Ovary (tissue), 7 donors: ENCODE measurements at regions not wholly inside any gene's neighbourhood (a gene's known extent, or its start where the extent isn't known, plus 50 kb on each side); places are given as distances from the start of the nearest gene placed in this dataset.

ENCODE experiments used
- DNase-seq, 5 donors: peaks; one replicate each; pipeline ENCODE4 v3.0.0-alpha.2; 2019 to 2020
- H3K27ac ChIP-seq, 2 donors: fragments of 200-600 bp; one replicate each; pipeline versions ENCODE4 v1.5.1 to v1.8.0; 2019 to 2022
- H3K27me3 ChIP-seq: fragments of 200-600 bp; one replicate; pipeline ENCODE4 v1.8.0; 2022
- H3K36me3 ChIP-seq: fragments of 200-600 bp; sonication (generic); one replicate; pipeline ENCODE4 v1.5.1; 2019
- H3K4me1 ChIP-seq: one replicate; pipeline ENCODE4 v1.8.1; 2013; ENCODE audit warnings: mild to moderate bottlenecking, moderate library complexity; ENCODE audit not compliant: insufficient read depth
- H3K4me3 ChIP-seq: fragments of 200-600 bp; sonication (generic); one replicate; pipeline ENCODE4 v1.5.1; 2017
- H3K9me3 ChIP-seq, 2 donors: fragments of 200-600 bp in 1 of 2; sonication (generic) in 1 of 2; one replicate each; pipeline versions ENCODE4 v1.5.1 to v1.8.1; 2013 to 2019; ENCODE audit warnings: mild to moderate bottlenecking in 1 of 2, moderate library complexity in 1 of 2
- EP300 ChIP-seq: sonication (generic); formaldehyde crosslinking; IDR thresholded peaks from one replicate; pipeline ENCODE4 v1.6.1; 2017; ENCODE audit warnings: antibody characterized with exemption
- POLR2A ChIP-seq: fragments of 450-650 bp; IDR thresholded peaks from one replicate; pipeline ENCODE4 v1.6.1; 2017; ENCODE audit warnings: antibody characterized with exemption, mild to moderate bottlenecking, moderate library complexity
- WGBS, 3 donors: extraction: QIAGEN DNeasy Blood & Tissue Kit in 1 of 3; methylation state at CpG; one replicate each; pipeline versions ENCODE4 v1.1.5 to v1.1.7; 2013 to 2017; 5-methylcytosine and 5-hydroxymethylcytosine counted together
- intact Hi-C, 4 donors: fragments of 100-400 bp; cut with DNase I; formaldehyde crosslinking; loops; one replicate each; pipeline versions ENCODE4 v1.11.0 to v1.15.1; 2022 to 2023
- TF ChIP-seq, protein P1 (sequence below), 3 donors: fragments of 450-650 bp in 2 of 3; fragments of 200-600 bp in 1 of 3; IDR thresholded peaks; one replicate each; pipeline versions ENCODE4 v1.5.1 to v1.8.0; 2016 to 2022; ENCODE audit warnings: antibody characterized with exemption in 3 of 3, mild to moderate bottlenecking in 1 of 3
- donor health status: DM: no; HTN: no; CAD: no; lungs with moderate emphysema.
- donor health status: DM: no; HTN: no; CAD: no.
- donor health status: Bipolar disorder and iron deficiency.
- donor health status: DM: no; HTN: no; CAD: no.
- donor health status: DM: yes; HTN: yes; CAD: no.

DNA sequence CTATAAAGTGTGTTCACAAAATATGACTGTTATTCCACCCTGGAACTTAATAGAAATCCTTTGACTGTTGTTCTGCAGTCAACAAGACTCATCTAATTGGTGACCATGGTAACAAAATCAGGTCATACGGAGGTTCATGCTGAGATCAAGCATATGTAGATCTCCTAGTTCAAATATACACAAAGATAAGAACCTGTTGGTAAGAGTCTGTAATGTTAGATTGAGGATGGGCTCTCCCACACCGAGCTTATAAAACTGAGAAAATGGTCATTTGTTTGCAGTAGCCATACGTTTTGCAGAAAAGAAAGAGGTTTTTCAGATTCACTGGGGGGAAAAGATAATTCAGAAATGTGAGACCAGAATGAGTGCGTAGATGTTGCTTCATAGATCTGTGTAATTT lies 468.1 kb downstream of the RPS6KC1 start:
- no peaks in the 10 kb centered on the region for H3K36me3 ChIP-seq
- intact Hi-C loops = no loop called here
- H3K4me1 ChIP-seq = no peaks in the 10 kb centered on the region
- H3K4me3 ChIP-seq = no peak overlapping the region
- 30 to 35% (median 31%) methylated on average over 4 of the region's 4 CpGs for WGBS, 3 donors
- no peaks in the 10 kb centered on the region for H3K27me3 ChIP-seq
- H3K27ac ChIP-seq = no peak overlapping the region
- no peak for TF ChIP-seq POLR2A
- no peak for TF ChIP-seq EP300
- TF ChIP-seq, protein P1, sequence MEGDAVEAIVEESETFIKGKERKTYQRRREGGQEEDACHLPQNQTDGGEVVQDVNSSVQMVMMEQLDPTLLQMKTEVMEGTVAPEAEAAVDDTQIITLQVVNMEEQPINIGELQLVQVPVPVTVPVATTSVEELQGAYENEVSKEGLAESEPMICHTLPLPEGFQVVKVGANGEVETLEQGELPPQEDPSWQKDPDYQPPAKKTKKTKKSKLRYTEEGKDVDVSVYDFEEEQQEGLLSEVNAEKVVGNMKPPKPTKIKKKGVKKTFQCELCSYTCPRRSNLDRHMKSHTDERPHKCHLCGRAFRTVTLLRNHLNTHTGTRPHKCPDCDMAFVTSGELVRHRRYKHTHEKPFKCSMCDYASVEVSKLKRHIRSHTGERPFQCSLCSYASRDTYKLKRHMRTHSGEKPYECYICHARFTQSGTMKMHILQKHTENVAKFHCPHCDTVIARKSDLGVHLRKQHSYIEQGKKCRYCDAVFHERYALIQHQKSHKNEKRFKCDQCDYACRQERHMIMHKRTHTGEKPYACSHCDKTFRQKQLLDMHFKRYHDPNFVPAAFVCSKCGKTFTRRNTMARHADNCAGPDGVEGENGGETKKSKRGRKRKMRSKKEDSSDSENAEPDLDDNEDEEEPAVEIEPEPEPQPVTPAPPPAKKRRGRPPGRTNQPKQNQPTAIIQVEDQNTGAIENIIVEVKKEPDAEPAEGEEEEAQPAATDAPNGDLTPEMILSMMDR (IDR thresholded peaks at IDR 0.05) = no peak
- DNase-seq = no peak
- no peaks in the 10 kb centered on the region for H3K9me3 ChIP-seq

DNA sequence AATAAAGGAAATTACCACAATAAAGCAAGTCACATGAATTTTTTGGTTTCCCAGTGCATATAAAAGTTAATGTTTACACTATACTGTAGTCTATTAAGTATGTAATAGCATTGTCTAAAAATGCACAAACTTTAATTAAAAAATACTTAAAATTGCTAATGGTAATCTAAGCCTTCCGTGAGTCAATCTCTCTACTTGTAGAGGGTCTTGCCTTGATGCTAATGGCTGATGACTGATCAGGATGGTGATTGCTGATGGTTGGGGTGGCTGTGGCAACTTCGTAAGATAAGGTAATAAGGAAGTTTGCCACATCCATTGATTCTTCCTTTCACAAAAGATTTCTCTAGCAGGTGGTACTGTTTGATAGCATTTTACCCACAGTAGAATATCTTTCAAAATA lies 466.6 kb upstream of the PROX1 start:
- DNase-seq = no peak
- H3K36me3 ChIP-seq = no peaks in the 10 kb centered on the region
- TF ChIP-seq, protein P1 (IDR thresholded peaks at IDR 0.05) = no peak
- TF ChIP-seq POLR2A = no peak
- TF ChIP-seq EP300 = no peak
- intact Hi-C loops = no loop called here
- H3K27me3 ChIP-seq = no peaks in the 10 kb centered on the region
- no peaks in the 10 kb centered on the region for H3K9me3 ChIP-seq
- H3K4me1 ChIP-seq = no peaks in the 10 kb centered on the region
- no peak overlapping the region for H3K27ac ChIP-seq
- H3K4me3 ChIP-seq = no peak overlapping the region
- 75 to 91% (median 79%) methylated on average over 2 of the region's 2 CpGs for WGBS, 3 donors

DNA sequence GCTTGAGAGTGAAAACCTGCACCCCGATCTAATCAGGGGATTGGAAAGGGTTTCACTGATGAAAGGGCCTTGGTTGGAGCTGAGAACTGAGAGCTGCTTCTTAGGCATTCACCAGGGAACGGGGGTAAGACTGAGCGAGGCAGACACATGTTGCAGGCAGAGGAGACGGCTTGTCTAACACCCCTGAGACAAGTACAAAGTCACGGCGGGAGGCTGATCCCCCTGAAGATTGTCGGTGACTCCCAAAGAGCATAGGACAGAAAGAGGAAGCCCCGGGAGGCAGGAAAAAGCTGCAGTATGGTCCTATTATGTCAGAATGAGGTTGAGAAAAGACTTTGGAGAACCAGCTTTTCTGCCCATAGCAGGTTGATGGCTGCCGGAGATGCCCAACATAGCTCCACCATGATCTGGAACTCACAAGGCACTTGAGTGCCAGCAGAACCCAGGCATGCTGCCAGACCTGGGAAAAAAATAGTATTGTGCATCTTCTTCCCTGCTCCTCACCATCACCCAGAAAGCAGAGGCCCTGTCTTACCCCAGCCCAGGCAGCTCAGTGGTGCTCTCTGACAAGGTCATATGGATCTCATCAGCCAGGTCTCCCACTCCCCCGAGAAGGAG lies 463.9 kb upstream of the PROX1 start:
- DNase-seq = no peak
- Histone ChIP-seq H3K36me3 (no peaks in the 10 kb centered on the region), H3K27ac (no peak overlapping the region), H3K4me1 (no peaks in the 10 kb centered on the region), H3K4me3 (no peak overlapping the region), H3K27me3 (no peaks in the 10 kb centered on the region), H3K9me3 (no peaks in the 10 kb centered on the region)
- TF ChIP-seq EP300 (no peak), POLR2A (no peak)
- TF ChIP-seq, protein P1 (IDR thresholded peaks at IDR 0.05) = no peak
- WGBS, 3 donors = 59 to 65% (median 64%) methylated on average over 10 of the region's 10 CpGs
- intact Hi-C loops = no loop called here

DNA sequence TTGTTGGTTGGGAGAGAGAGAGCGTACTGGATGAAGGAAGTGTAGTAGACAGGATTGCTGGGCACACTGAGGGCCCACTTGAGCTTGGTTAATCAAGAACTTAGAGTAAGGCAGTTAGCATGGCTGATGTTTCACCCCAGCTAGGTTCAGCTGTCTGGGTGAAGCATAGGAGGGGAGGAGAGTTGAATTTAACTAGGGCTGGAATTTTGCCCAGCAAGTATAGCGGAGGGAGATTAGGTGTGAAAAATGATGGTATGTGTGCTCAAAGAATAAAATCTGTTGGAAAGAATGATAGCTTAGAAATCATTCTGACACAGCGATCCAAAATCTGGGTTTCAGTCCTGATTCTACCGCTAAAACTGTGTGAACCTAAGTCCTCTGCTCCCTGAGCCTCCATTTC lies 461.5 kb upstream of the PROX1 start:
- no peak overlapping the region for H3K4me3 ChIP-seq
- no peaks in the 10 kb centered on the region for H3K36me3 ChIP-seq
- DNase-seq = no peak
- H3K9me3 ChIP-seq = no peaks in the 10 kb centered on the region
- 76 to 84% (median 77%) methylated on average over 4 of the region's 4 CpGs for WGBS, 3 donors
- intact Hi-C loops = no loop called here
- H3K27me3 ChIP-seq = no peaks in the 10 kb centered on the region
- H3K4me1 ChIP-seq = no peaks in the 10 kb centered on the region
- no peak for TF ChIP-seq POLR2A
- no peak for TF ChIP-seq EP300
- H3K27ac ChIP-seq = no peak overlapping the region

DNA sequence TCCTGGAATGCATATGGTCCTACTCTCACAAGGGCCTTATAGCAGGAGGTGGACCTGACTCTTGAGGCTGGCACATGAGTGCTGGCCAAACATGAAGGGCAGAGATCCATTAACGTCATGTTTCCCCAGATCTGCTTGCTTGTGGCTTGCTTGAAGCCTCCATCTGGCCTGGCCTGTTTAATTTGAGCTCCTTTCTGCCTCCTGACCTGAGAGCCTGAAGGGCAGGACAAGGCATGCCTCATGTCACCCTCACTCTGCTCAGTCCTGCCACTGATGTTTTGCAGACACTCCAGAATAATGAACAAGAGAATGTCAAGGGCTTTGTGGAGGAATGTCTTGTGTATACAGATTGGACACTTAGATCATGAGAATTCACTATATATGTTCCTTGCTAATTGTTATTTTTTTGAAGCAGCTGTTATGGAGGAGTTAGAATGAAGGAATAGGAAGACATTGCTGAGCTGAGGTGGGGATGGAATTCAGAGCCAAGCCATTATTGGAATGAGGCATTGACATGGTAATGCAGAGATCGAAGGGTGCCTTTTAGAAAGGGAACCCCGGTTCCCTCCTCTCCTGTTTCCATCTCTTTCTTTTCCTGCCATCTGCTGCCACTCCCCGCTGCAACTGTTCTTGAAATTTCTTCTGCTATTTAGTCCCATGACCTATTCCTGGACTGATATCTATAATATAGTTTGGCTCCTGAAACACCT lies 457.0 kb upstream of the PROX1 start:
- Histone ChIP-seq H3K4me3 (no peak overlapping the region), H3K4me1 (no peaks in the 10 kb centered on the region), H3K27me3 (no peaks in the 10 kb centered on the region), H3K9me3 (no peaks in the 10 kb centered on the region), H3K36me3 (no peaks in the 10 kb centered on the region), H3K27ac (no peak overlapping the region)
- intact Hi-C loops = no loop called here
- 59 to 66% (median 59%) methylated on average over 4 of the region's 4 CpGs for WGBS, 3 donors
- no peak for DNase-seq
- TF ChIP-seq, protein P1 (IDR thresholded peaks at IDR 0.05) = no peak
- TF ChIP-seq POLR2A (no peak), EP300 (no peak)
